MV-4-11 (cell line): ENCODE measurements at regions not wholly inside any gene's neighbourhood (a gene's known extent, or its start where the extent isn't known, plus 50 kb on each side); places are given as distances from the start of the nearest gene placed in this dataset.
"Not testable (repeated sequence)": the region's sequence is repeated elsewhere in the genome, so short reads cannot be mapped to it uniquely, and the experiment has no call there.

Source experiments
- DNase-seq: peaks from one replicate; lab custom pipeline; 2025; lab: John Stamatoyannopoulos, UW

GRCh38 chr15:62365795-62366442 is 200.8 kb upstream of the C2CD4B start:
- no peak for DNase-seq

- DNase-seq, result no peak
Observed at GRCh38 chr15:62369454-62369853, 204.4 kb upstream of the C2CD4B start.

DNA sequence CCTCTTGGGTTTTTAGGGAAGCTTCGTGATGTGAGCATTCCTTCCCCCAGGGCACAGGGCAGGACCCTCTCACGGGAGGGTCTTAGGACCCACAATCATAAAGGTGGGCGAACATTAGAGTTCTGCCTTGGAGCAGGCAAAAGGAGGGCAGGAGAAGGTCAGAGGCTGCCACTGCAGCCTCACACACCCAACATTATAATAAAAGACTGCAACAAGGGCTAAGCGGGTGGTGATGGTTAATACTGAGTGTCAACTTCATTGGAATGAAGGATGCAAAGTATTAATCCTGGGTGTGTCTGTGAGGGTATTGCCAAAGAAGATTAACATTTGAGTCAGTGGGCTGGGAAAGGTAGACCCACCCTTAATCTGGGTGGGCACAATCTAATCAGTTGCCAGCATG is 206.6 kb upstream of the C2CD4B start:
- not testable (repeated sequence) for DNase-seq

DNA sequence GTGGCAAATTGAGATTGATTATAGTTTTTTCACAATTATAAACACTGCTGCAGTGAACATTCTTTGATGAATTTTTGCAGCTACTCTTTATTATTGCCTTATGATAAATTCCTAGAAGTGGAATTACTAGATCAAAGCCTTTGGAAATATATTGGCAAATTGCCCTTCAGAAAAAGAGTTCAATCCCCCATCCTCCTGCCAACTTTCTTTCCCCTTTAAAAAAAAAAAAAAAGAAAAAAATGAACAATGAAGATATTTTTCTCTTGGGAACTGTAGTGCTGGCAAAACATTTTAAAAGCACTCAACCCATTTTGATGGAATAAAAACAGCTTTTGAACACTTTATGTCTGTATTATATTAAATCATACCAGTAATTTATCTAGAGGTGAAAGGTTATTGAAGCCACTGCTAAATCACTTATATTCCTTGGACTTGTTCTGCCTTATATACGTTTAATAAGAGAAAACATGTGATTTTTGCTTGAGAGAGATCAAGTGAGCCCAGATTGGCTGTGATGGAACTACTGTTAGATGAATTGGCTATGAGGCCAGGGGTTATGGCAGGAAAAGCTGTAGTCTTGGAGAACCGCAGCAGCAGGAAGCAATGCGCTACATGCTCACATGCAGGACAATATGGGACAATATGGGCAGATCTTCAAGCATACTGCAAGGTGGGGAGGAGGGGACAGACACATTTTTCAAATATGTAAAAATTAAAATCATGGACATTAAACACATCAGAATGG is 212.8 kb upstream of the C2CD4B start:
- no peak for DNase-seq

- no peak for DNase-seq
Observed at GRCh38 chr15:62378772-62379498, 213.8 kb upstream of the C2CD4B start.

DNA sequence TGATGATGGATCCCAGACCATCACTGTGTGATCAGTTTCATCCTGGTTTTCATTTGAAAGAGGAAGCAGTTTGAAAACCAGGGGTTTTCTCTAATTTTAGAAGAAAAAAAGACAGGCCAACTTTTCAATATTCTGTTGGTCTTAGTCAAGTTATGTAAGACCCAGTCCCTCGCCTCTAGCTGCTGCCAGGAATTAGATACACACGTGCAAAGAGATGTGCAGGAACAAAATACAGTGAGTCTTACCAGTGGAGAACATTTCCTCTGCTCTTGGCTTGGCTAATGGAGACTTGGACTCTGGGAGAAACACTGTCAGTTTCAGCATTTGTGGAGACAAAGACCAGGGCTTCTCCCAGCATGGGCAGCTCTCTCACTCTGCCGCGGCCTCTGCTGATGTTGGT is 214.9 kb upstream of the C2CD4B start:
- no peak for DNase-seq

DNA sequence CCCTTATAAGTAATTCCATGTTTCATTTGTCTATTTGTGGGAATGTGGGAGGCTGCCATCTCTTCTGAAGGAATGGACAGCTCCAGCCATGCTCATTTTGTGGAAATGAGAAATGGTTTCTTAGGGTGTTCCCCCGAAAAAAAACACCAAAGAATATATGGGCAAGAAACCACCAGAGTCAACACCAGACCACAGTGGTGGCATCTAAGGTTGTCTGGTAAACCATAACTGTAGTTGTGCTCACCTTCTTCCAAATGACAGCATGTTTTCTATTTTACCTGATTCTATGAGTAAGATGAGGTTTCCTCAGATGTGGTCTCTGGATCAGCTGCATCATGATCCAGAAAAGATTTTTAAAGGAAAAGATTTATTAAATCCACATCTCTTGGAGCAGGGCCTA is 217.0 kb upstream of the C2CD4B start:
- no peak for DNase-seq

DNA sequence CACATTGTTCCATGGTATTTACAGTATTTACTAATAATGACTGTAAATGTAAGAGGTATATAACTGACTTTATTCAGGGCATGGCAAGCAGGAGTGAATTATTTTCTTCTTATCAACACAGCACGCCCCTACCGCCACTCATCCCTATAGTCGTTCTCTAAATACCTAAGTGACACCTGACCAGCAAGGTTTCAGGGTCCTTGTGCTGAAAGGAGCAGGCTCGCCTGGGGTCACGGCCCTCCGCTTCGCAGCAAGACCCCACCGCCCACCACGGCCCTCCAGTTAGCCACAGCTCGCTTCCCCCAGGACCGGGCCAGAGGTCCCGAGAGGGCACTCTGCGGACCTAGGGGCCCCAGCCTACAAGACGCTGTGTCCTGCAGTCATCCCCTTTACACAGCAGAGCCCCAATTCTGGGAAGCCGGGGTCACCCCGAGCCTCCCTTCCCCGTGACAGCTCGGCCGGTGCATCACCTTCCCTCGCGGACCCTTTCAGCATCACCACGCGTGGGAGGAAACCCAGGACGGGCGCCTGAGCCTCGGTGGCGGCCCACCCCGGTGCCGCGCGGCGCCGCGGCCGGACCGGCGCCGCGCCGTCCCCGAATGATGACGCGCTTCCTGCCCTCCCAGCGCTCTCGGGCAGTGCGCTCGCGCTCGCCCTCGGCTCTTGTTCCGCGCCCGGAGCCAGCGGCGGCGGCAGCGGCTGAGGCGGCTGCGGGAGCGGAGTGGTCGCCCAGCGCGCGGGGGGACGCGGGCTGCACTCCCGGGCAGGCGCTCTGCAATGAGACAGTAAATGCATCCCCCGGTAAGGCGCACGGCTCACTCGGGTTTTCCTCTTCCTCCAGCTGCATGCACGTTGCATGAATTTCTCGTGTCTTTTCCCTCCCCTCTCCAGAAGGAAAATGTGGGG is 225.1 kb upstream of the C2CD4B start, which contains the start of gene TLN2:
Gene TLN2 (plus strand): TSS at position 666 of the 906 bp plus-strand sequence.
- DNase-seq, result peak; percentile 38

DNA sequence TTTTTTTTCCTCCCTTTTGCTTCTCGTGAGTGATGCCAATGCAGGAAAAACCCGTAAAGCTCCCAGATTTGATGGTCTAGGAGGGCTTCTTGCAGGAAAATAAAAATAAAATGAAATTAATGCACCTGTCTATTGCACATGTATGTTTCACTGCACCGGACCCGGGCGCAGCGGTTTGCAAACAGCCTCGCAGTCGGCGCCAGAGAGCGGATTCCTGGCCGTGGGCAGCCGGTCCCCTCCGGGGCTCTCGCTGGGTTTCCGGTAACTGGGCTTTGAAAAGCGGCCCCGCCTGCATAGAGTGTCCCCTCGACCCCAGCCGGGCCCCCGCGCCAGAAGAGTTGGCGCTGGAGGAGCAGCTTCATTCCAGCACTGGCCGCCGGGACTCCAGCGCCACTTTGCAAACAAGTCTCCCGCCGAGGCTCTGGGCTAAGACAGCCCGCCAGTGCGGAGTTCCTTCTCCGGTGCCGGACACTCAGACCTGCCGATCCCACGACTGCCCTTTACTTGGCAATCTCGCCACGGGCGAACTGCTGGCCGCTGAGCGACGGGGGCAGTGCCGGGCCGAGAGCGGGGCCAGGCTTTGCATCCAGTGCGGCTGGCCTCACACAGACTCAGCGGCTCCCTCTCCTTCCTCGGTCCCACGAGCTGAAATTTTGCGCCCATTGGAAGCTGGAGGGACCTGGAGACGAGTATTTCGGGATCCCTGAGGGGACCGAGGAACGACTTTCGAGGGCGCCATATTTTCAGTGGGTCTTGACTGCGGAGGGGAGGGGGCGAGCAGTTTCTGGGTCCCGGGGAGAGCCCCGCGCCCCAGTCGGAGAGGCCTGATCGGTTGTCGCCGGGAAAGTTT is 225.9 kb upstream of the C2CD4B start:
- DNase-seq, result no peak

DNA sequence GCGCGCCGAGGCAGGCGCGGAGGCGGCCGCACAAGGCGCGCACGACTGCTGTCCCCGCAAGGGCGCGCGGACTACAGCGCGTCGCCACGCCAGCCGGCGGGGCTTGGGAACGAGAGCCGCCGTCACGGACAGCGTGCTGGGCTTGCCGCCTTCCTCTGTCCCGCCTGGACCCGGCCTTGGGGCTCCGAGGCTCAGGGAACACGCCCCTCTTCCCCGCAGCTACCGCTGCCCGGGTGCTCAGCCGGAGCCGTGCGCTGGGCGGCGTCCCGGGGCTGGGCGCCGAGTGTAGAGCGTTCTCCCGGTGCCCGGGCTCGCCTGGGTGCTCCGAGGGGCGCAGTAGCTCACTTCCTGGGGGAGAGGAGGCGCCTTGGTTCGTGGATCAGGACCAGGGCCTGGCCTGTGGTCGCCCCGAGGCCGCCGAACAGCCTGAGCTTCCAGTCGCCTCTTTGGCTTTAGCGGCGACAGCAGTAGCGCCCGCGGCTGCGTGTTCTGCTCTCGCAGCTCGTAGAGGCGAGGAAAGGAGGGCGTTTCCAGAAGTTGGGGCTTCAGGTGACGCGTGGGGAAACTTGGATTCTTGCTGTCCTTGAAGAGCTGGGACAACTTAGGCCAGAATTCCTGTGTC is 226.7 kb upstream of the C2CD4B start:
- peak; percentile 12 for DNase-seq

- peak; percentile 12 for DNase-seq
Observed at GRCh38 chr15:62392376-62392775, 227.3 kb upstream of the C2CD4B start.

- DNase-seq, result no peak
Observed at GRCh38 chr15:62393196-62393595, 228.1 kb upstream of the C2CD4B start.

GRCh38 chr15:62394079-62394478 is 229.0 kb upstream of the C2CD4B start:
- no peak for DNase-seq

- no peak for DNase-seq
Observed at GRCh38 chr15:62400778-62401177, 235.7 kb upstream of the C2CD4B start.

DNA sequence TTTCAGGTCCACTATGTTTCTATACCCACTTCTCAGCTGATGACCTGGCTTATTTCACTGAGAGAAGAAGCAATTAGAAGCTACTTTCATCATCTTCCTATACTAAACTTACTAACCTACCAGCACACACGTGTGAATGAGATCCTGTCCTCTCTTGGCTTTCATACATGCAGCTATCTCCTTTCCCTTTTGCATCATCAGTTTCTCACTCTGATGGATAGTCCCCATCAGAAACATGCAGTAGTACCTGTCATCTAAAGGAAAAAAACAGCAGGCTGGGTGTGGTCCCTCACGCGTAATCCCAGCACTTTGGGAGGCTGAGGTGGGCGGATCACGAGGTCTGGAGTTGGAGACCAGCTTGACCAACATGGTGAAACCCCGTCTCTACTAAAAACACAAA is 237.6 kb upstream of the C2CD4B start:
- no peak for DNase-seq

- DNase-seq, result no peak
Observed at GRCh38 chr15:62403164-62403809, 238.2 kb upstream of the C2CD4B start.

GRCh38 chr15:62404194-62404985 is 239.3 kb upstream of the C2CD4B start:
- DNase-seq, result no peak

GRCh38 chr15:62406305-62406891 is 241.3 kb upstream of the C2CD4B start:
- DNase-seq, result no peak

- DNase-seq, result no peak
Observed at GRCh38 chr15:62407216-62407615, 242.1 kb upstream of the C2CD4B start.
